DMS114 treated with DMSO at 0.1 percent for 48 hours (cell line): ENCODE measurements at regions not wholly inside any gene's neighbourhood (a gene's known extent, or its start where the extent isn't known, plus 50 kb on each side); places are given as distances from the start of the nearest gene placed in this dataset.

Experiments used
- DNase-seq: peaks from one replicate; lab custom pipeline; 2025; ENCODE audit not compliant: unreplicated experiment; lab: John Stamatoyannopoulos, UW

- no peak for DNase-seq
These were observed 249.6 kb upstream of the TBX3 start for GRCh38 chr12:114933428-114934160.

DNA sequence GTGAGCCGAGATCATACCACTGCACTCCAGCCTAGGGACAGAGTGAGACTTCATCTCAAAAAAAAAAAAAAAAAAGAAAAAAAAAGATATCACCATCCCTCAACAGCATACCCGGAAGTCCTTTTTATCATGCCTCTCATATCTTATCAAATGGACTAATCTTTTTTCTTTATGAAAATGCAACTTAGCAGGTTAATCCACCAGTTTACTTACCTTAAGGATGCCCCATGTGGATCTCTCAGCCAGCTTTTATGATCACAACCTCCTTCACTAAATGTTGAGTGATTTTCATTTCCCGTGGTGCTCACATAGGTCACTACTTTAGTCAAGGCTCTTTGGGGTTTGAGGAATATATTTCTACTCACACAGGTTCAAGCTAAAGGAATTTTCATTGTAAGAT, 248.8 kb upstream of the TBX3 start:
- DNase-seq: no peak

DNA sequence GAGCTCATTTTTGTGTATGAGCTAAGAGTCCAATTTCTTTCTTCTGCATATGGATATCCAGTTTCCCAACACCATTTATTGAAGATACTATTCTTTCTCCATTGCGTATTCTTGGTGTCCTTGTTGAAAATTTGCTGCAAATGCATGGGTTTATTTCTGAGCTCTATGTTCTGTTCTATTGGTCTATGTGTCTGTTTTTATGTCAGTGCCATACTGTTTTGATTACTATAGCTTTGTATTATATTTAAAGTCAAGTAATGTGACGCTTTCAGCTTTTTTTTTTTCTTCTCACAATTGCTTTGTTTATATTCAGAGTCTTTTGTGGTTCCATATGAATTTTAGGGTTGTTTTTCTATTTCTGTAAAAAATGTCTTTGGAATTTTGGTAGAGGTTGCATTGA, 247.1 kb upstream of the TBX3 start:
- DNase-seq: no peak

- no peak for DNase-seq
These were observed 242.4 kb upstream of the TBX3 start for GRCh38 chr12:114926341-114926740.

GRCh38 chr12:114924946-114925475, 241.0 kb upstream of the TBX3 start:
- DNase-seq: no peak

GRCh38 chr12:114921781-114922180, 237.8 kb upstream of the TBX3 start:
- DNase-seq: no peak

DNA sequence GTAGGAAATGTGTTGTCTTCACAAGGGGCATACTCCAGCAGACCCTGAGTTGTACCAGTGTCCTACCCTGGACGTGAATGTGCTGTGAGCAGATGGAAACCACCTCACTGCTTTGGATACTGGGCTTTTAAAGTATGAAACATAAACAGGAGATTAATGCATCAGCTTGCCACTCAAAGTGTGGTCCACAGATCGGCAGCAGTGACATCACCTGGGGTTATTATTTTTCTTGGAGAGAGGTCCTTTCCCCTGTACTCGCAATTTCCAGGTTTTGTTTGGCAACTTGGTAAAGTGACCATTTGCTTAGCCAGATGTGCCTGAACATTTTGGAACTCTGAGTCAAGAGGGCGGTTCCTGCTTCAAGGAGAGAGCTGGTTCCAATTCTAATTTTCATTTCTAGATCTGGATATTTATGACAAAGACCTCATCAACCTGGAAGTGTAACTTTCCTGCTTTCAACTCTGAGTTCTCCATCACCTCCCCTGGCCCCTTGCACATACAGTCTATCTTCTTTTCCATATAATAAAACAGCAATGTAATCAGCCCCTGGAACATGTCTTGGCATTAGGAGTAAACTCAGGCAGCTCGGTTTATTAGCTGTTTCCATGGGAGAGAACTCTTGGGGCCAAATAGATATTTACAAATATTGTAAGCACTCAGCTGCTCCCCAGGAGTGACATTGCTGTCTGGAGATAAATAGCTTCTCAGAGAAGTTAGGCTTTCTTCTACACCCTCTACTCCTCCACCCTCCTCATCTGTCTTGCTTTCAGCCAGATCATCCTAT, 237.0 kb upstream of the TBX3 start:
- DNase-seq: no peak

- no peak for DNase-seq
These were observed 235.5 kb upstream of the TBX3 start for GRCh38 chr12:114919479-114919878.

GRCh38 chr12:114918535-114919233, 234.7 kb upstream of the TBX3 start:
- no peak for DNase-seq

- DNase-seq: no peak
These were observed 234.0 kb upstream of the TBX3 start for GRCh38 chr12:114917953-114918352.

DNA sequence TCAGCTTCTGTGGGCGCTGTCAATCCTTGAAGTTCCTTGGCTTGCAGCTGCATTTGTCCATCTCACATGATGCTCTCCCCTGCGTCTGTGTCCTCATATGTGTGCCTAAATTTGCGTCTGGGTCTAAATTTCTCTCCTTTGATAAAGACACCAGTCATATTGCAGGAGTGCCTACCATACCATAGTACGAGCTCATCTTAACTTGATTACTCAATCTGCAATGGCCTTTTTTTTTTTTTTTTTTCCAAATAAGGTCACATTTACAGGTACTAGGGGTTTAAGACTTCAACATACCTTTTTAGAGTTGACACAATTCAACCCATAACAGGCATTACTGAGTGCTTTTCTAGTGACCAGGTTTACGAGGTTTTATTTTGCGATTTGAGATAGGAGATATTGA, 233.3 kb upstream of the TBX3 start:
- DNase-seq: no peak

GRCh38 chr12:114916541-114916940, 232.6 kb upstream of the TBX3 start:
- DNase-seq: no peak

DNA sequence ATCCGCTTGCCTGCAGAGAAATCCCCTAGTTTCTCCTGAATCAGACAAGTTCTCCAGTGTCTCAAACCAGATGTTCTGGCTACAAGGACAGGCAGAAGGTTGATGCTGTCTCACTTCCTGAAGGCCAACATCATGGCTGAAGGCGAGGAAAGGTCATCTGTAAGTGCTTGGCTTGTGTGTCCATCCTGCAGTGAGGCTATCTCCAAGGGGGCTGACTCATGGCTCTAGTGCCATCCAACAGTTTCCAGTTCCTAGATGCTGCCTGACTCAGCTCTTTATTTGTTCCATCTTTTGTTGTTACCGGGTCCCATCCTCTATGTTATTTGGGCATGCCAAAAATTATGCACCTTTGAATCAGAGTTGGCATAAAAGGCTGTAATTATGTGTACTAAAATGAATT, 232.1 kb upstream of the TBX3 start:
- no peak for DNase-seq

DNA sequence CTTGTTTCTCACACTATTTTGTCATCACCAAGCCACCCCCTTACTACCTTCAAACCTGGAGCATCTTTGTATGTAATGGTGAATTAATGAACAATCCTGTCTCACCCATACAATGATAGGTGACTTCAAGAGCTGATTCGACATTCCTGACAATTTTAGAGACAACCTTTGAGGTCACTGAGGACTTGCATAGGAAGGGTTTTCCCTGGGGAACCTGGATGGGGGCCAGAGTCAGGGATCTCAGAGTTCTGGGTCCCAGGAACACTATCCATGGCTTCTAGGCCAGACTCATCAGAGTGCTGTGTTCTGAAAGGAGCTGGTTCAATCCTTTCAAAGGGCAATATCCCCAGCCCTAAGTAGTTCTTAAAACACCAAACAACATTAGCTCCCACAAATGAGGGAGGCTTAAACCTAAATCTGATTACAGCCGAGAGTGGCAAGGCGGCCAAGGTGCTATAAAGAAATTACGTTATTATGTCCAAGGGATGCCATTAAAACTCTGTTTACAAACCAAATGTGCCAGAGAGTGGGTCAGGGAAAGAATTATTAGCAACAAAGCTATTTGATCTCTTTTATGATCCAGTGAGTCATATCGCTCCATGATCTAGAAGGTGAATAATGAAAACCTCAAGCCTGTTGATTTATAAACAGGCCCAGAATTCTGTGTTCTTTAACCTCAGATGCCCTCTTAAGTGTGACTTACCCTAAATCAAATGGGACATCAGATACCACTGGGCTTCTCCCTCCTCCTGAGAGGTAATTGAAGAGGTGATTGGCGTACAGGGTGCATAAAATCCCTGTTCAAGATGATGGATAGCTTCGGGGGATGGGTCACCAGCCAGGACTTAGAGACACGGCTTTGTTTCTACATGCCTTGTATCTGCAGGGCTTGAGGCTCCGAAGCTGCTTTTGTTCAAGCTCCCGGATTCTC, 230.2 kb upstream of the TBX3 start:
- DNase-seq: no peak

DNA sequence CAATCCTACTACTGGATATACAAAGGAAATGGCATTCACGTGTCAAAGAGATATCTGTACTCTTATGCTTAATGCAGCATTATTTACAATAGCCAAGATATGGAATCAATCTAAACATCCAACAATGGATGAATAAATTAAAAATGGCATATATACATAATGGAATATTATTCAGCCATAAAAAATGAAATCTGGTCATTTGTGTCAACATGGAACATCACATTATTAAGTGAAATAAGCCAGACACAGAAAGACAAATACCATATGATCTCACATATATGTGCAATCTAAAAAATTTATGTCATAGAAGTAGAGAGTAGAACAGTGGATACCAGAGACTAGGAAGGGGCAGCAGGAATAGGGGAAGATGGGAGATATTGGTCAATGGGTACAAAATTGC, 228.8 kb upstream of the TBX3 start:
- no peak for DNase-seq

- no peak for DNase-seq
These were observed 227.2 kb upstream of the TBX3 start for GRCh38 chr12:114911196-114911595.

- DNase-seq: no peak
These were observed 220.5 kb upstream of the TBX3 start for GRCh38 chr12:114904254-114905003.

- no peak for DNase-seq
These were observed 219.2 kb upstream of the TBX3 start for GRCh38 chr12:114903083-114903691.

DNA sequence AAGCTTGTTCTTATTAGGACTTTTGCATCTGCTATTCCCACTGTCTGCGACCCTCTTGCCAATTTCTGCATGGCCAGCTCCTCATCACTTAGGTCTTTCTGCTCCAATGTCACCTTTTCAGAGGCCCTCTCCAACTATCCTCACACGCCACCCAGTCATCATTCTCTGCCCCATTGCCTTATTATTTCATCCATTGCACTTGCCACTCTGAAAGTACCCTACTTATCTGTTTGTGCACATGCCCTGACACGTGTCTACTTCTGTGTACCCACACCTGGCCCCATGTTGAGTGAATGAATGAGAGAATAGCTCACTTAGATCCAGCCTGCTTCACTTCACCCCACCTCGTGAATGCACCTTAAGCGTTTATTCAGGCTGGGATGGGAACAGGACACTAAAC, 218.7 kb upstream of the TBX3 start:
- DNase-seq: no peak

- DNase-seq: no peak
These were observed 217.3 kb upstream of the TBX3 start for GRCh38 chr12:114901316-114901715.
